Thoracic aorta (tissue), 2 donors: ENCODE measurements at regions not wholly inside any gene's neighbourhood (a gene's known extent, or its start where the extent isn't known, plus 50 kb on each side); places are given as distances from the start of the nearest gene placed in this dataset.
"Not testable (repeated sequence)": the region's sequence is repeated elsewhere in the genome, so short reads cannot be mapped to it uniquely, and the experiment has no call there.

Source experiments
- ATAC-seq: fragments of 150-250 bp; one replicate; pipeline ENCODE4 v1.8.0; 2017; ENCODE audit warnings: low read depth; ENCODE audit not compliant: insufficient number of reproducible peaks, low FRiP score
- DNase-seq: peaks from one replicate; pipeline ENCODE4 v3.0.0-alpha.2; 2020; ENCODE audit warnings: low spot score
- H3K27ac ChIP-seq, 2 donors: fragments of 200-600 bp; sonication (generic); 1 replicate in 1 of 2; 2 replicates in 1 of 2; pipeline ENCODE4 v1.5.1; 2016; ENCODE audit warnings: mild to moderate bottlenecking in 2 of 2, moderate library complexity in 2 of 2
- H3K27me3 ChIP-seq: fragments of 200-600 bp; sonication (generic); replicated peaks from 2 replicates; pipeline ENCODE4 v1.6.0; 2016; ENCODE audit warnings: mild to moderate bottlenecking; ENCODE audit not compliant: insufficient read depth
- H3K36me3 ChIP-seq: fragments of 200-600 bp; sonication (generic); one replicate; pipeline ENCODE4 v1.5.1; 2016
- H3K4me1 ChIP-seq, 2 donors: fragments of 200-600 bp; sonication (generic); 1 replicate in 1 of 2; 2 replicates in 1 of 2; pipeline versions ENCODE4 v1.5.1 to v1.6.0; 2016; ENCODE audit warnings: low read depth in 2 of 2, mild to moderate bottlenecking in 1 of 2; ENCODE audit not compliant: control insufficient read depth in 1 of 2
- H3K4me3 ChIP-seq: fragments of 200-600 bp; sonication (generic); 2 replicates; pipeline ENCODE4 v1.5.1; 2016; ENCODE audit warnings: mild to moderate bottlenecking
- H3K9me3 ChIP-seq: fragments of 200-600 bp; sonication (generic); 2 replicates; pipeline ENCODE4 v1.5.1; 2016
- CTCF ChIP-seq: fragments of 200-600 bp; sonication (generic); IDR thresholded peaks from one replicate; pipeline ENCODE4 v1.5.1; 2019; ENCODE audit warnings: antibody characterized with exemption

- Histone ChIP-seq H3K27ac (no peak overlapping the region), H3K4me1 (no peaks in the 10 kb centered on the region), H3K4me3 (no peak overlapping the region), H3K36me3 (no peaks in the 10 kb centered on the region), H3K9me3 (no peaks in the 10 kb centered on the region), H3K27me3 (no peaks in the 10 kb centered on the region)
- no peak for TF ChIP-seq CTCF
- DNase-seq, result no peak
- no peak for ATAC-seq
These were observed 499.0 kb upstream of the SLC35B3 start for GRCh38 chr6:8934318-8934717.

GRCh38 chr6:8930009-8930408 is 494.7 kb upstream of the SLC35B3 start:
- ATAC-seq (no peak), DNase-seq (no peak)
- Histone ChIP-seq H3K27me3 (no peaks in the 10 kb centered on the region), H3K4me1 (no peaks in the 10 kb centered on the region), H3K4me3 (no peak overlapping the region), H3K9me3 (no peaks in the 10 kb centered on the region), H3K36me3 (no peaks in the 10 kb centered on the region), H3K27ac (no peak overlapping the region)
- no peak for TF ChIP-seq CTCF

GRCh38 chr6:8920244-8920643 is 484.9 kb upstream of the SLC35B3 start:
- ATAC-seq, H3K27me3 ChIP-seq, H3K36me3 ChIP-seq, H3K4me1 ChIP-seq, H3K4me3 ChIP-seq, H3K27ac ChIP-seq, H3K9me3 ChIP-seq, DNase-seq: not testable (repeated sequence)

- no peak for TF ChIP-seq CTCF
- Histone ChIP-seq H3K9me3 (no peaks in the 10 kb centered on the region), H3K4me1 (no peaks in the 10 kb centered on the region)
These were observed 482.9 kb upstream of the SLC35B3 start for GRCh38 chr6:8918196-8918595.

GRCh38 chr6:8914700-8915099 is 479.4 kb upstream of the SLC35B3 start:
- Histone ChIP-seq H3K27ac (no peak overlapping the region), H3K36me3 (no peaks in the 10 kb centered on the region), H3K27me3 (no peaks in the 10 kb centered on the region), H3K9me3 (no peaks in the 10 kb centered on the region), H3K4me3 (no peak overlapping the region), H3K4me1 (no peaks in the 10 kb centered on the region)
- no peak for TF ChIP-seq CTCF
- ATAC-seq (no peak), DNase-seq (no peak)

More at GRCh38 chr6:8918196-8918595, 482.9 kb upstream of the SLC35B3 start:
- Histone ChIP-seq H3K27ac (no peak overlapping the region), H3K36me3 (no peaks in the 10 kb centered on the region), H3K27me3 (no peaks in the 10 kb centered on the region), H3K4me3 (no peak overlapping the region)
- ATAC-seq (no peak), DNase-seq (no peak)

GRCh38 chr6:8908638-8909037 is 473.3 kb upstream of the SLC35B3 start:
- Histone ChIP-seq H3K4me3 (no peak overlapping the region), H3K27me3 (no peaks in the 10 kb centered on the region), H3K27ac (no peak overlapping the region), H3K9me3 (no peaks in the 10 kb centered on the region), H3K36me3 (no peaks in the 10 kb centered on the region), H3K4me1 (no peaks in the 10 kb centered on the region)
- no peak for TF ChIP-seq CTCF
- no peak for ATAC-seq
- DNase-seq, result no peak
